ENCODE measurements at regions not wholly inside any gene's neighbourhood (a gene's known extent, or its start where the extent isn't known, plus 50 kb on each side); places are given as distances from the start of the nearest gene placed in this dataset.

- H3K4me1 Mint-ChIP-seq, result peaks cover 4% of the 10 kb centered on the region
- peaks cover 3% of the 10 kb centered on the region for H3K27me3 Mint-ChIP-seq (ENCODE audit: low read depth)
- H3K9me3 Mint-ChIP-seq, result no peaks in the 10 kb centered on the region
- peak overlapping the region in 2 of 3 experiments; percentile 23 to 36 for H3K27ac Mint-ChIP-seq
- no peaks in the 10 kb centered on the region for H3K36me3 Mint-ChIP-seq (ENCODE audit: low read depth)
- H3K4me3 Mint-ChIP-seq, result no peak overlapping the region
- TF ChIP-seq CTCF (IDR thresholded peaks at IDR 0.05; ENCODE audit: unreplicated experiment in 3 of 3), result no peak
These were observed 87.5 kb upstream of the TLE1 start for GRCh38 chr9:81776834-81777233.

- no peak for TF ChIP-seq CTCF (IDR thresholded peaks at IDR 0.05; ENCODE audit: unreplicated experiment in 3 of 3)
- H3K4me3 Mint-ChIP-seq, result no peak overlapping the region
- H3K4me1 Mint-ChIP-seq, result peaks cover 4% of the 10 kb centered on the region
- H3K27me3 Mint-ChIP-seq (ENCODE audit: low read depth), result peaks cover 3% of the 10 kb centered on the region
- H3K9me3 Mint-ChIP-seq, result no peaks in the 10 kb centered on the region
- H3K27ac Mint-ChIP-seq, result peak overlapping the region in 2 of 3 experiments; percentile 18 to 36
- no peaks in the 10 kb centered on the region for H3K36me3 Mint-ChIP-seq (ENCODE audit: low read depth)
These were observed 88.1 kb upstream of the TLE1 start for GRCh38 chr9:81777482-81777881.

- Mint-ChIP-seq H3K4me1 (peaks cover under 1% of the 10 kb centered on the region), H3K4me3 (no peak overlapping the region), H3K9me3 (no peaks in the 10 kb centered on the region), H3K27me3 (ENCODE audit: low read depth) (no peaks in the 10 kb centered on the region), H3K27ac (no peak overlapping the region), H3K36me3 (ENCODE audit: low read depth) (no peaks in the 10 kb centered on the region)
- no peak for TF ChIP-seq CTCF (IDR thresholded peaks at IDR 0.05; ENCODE audit: unreplicated experiment in 3 of 3)
These were observed 93.1 kb upstream of the TLE1 start for GRCh38 chr9:81782313-81782995.

GRCh38 chr9:81787747-81788632 is 98.6 kb upstream of the TLE1 start:
- no peak for TF ChIP-seq CTCF (IDR thresholded peaks at IDR 0.05; ENCODE audit: unreplicated experiment in 3 of 3)
- Mint-ChIP-seq H3K27me3 (ENCODE audit: low read depth) (peaks cover 4% of the 10 kb centered on the region), H3K36me3 (ENCODE audit: low read depth) (no peaks in the 10 kb centered on the region), H3K9me3 (no peaks in the 10 kb centered on the region), H3K27ac (peak overlapping the region; percentile 0 to 57 (median 37)), H3K4me1 (peaks cover 14% of the 10 kb centered on the region), H3K4me3 (no peak overlapping the region)

- Mint-ChIP-seq H3K4me1 (peaks cover 14% of the 10 kb centered on the region), H3K27me3 (ENCODE audit: low read depth) (peaks cover 4% of the 10 kb centered on the region), H3K4me3 (no peak overlapping the region), H3K9me3 (no peaks in the 10 kb centered on the region), H3K36me3 (ENCODE audit: low read depth) (no peaks in the 10 kb centered on the region), H3K27ac (no peak overlapping the region)
- no peak for TF ChIP-seq CTCF (IDR thresholded peaks at IDR 0.05; ENCODE audit: unreplicated experiment in 3 of 3)
These were observed 100.4 kb upstream of the TLE1 start for GRCh38 chr9:81789721-81790120.
